ENCODE measurements at regions not wholly inside any gene's neighbourhood (a gene's known extent, or its start where the extent isn't known, plus 50 kb on each side); places are given as distances from the start of the nearest gene placed in this dataset.
A peak's percentile ranks its signal among the peaks of the same experiment; 100 is the strongest.

- H3K36me3 ChIP-seq (ENCODE audit: control insufficient read depth in 2 of 2, insufficient read depth in 1 of 2, low read length in 2 of 2), result no peaks in the 10 kb centered on the region
- CTCF ChIA-PET, result interaction anchor here (0.6 to 2.6 kb wide), 2 partner anchors 12 to 340 kb away, joined by 4 to 12 read pairs; no protein-coding TSS in a partner anchor
- POLR2A ChIA-PET, result no interaction called here
- H3K27ac ChIP-seq (ENCODE audit: extremely low read depth, low read depth, low read length), result no peak overlapping the region
- no peaks in the 10 kb centered on the region for H3K4me1 ChIP-seq (ENCODE audit: control insufficient read depth, insufficient read depth, low read length)
- no peaks in the 10 kb centered on the region for H3K9me3 ChIP-seq (ENCODE audit: control insufficient read depth, insufficient read depth, low read depth, low read length)
- TF ChIP-seq ZNF777 (tag by site-specific recombination; IDR thresholded peaks at IDR 0.05; ENCODE audit: borderline replicate concordance), result no peak
- TF ChIP-seq ZBTB17 (tag by site-specific recombination; IDR thresholded peaks at IDR 0.05), result peak; percentile 98
- TF ChIP-seq ZNF366 (tag by site-specific recombination; conservative IDR thresholded peaks at IDR 0.05), result 0 out of 2 replicates have a peak, but pooled peaks have one; percentile 15
- no peak overlapping the region for H3K4me3 ChIP-seq (ENCODE audit: low read depth, low read length)
Measured at GRCh38 chr9:113795811-113796392, 80.2 kb upstream of the ZNF618 start.

DNA sequence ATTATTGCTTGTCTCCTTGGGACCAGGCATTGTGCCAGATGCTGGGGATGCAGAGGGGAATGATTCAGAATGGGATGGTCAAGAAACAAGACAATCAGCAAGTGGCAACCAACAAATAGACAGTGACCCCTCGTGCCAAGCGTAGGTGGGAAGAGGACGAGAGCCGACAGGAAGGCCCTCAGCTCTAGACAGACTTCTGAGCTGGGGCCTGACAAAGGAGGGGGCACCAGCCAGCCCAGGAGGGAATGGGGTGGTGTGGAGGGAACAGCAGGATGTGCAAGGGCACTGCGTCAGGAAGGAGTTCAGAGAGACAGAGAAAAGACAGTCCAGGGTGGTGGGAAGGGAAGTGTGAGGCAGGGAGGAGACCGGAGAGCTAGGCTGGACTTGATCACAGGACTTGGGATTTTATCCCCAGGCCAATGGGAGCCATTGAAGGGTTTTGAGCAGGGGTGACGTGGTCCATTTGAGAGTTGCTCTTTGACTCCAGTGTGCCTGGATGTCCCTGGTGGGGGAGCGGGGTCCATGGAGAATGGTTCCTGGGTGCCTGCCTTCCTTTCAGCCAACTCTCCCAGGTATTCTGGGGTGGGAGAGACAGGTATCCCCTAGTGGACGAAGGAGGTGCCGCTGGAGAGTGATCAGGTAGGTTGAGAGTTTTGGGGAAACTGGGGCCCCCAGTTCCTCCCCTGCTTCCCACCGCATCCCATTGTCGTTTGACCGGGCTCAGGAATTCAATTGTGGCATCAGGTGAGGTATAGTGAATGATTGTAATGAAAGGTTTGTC, 79.3 kb upstream of the ZNF618 start:
- H3K4me3 ChIP-seq (ENCODE audit: low read depth, low read length), result no peak overlapping the region
- no peak for TF ChIP-seq ZNF214 (tag by site-specific recombination; IDR thresholded peaks at IDR 0.05; ENCODE audit: borderline replicate concordance)
- no peak for TF ChIP-seq REST (tag by site-specific recombination; IDR thresholded peaks at IDR 0.05)
- TF ChIP-seq ZNF623 (tag by site-specific recombination; IDR thresholded peaks at IDR 0.05), result 0 out of 2 replicates have a peak, but pooled peaks have one; percentile 20
- no peaks in the 10 kb centered on the region for H3K9me3 ChIP-seq (ENCODE audit: control insufficient read depth, insufficient read depth, low read depth, low read length)
- H3K4me1 ChIP-seq (ENCODE audit: control insufficient read depth, insufficient read depth, low read length), result no peaks in the 10 kb centered on the region
- ChIA-PET POLR2A (no interaction called here), CTCF (interaction anchor here (0.6 to 2.6 kb wide), 2 partner anchors 11 to 341 kb away, joined by 4 to 12 read pairs; no protein-coding TSS in a partner anchor)
- H3K36me3 ChIP-seq (ENCODE audit: control insufficient read depth in 2 of 2, insufficient read depth in 1 of 2, low read length in 2 of 2), result no peaks in the 10 kb centered on the region
- no peak overlapping the region for H3K27ac ChIP-seq (ENCODE audit: extremely low read depth, low read depth, low read length)

DNA sequence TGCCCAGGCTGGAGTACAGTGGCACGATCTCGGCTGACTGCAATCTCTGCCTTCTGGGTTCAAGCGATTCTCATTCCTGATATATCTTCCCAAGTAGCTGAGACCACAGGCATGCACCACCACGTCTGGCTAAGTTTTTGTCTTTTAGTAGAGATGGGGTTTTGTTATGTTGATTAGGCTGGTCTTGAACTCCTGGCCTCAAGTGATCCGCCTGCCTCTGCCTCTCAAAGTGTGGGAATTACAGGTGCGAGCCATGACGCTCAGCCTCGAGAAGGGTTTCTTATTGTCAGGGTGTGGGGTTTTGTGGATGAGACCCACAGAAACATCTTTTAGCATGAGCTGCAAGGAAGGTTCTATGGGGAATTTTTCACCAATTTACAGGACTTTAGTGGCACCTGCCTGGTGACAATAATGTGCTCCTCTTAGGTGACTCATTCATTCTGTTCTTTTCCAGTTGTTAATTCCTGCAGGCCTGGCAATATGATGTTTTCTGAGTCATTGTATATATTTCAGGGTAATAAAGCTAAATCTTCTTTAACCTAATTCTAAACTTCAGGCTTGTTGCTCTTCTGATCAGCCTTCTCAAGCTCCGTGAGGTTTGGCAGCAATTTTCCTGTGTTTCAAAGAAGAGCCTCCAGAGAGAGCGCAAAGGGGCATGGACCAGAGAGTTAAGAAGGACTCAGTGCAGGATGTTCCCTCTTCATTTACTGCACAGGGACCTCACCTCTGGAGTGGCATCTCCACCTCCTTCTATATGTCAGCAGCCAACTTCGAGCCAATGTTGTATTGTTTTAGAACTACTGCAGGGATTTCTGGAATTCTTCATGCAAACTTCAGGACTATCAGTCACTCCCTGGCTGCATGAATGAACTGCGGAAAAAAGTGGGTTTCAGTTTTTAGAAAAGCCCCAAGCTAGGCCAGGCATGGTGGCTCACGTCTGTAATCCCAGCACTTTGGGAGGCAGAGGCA, 77.8 kb upstream of the ZNF618 start:
- ChIA-PET POLR2A (no interaction called here), CTCF (interaction anchor here (0.6 to 2.6 kb wide), 6 partner anchors 9 to 310 kb away, joined by 3 to 12 read pairs (median 4); no protein-coding TSS in a partner anchor)
- TF ChIP-seq, protein P1, sequence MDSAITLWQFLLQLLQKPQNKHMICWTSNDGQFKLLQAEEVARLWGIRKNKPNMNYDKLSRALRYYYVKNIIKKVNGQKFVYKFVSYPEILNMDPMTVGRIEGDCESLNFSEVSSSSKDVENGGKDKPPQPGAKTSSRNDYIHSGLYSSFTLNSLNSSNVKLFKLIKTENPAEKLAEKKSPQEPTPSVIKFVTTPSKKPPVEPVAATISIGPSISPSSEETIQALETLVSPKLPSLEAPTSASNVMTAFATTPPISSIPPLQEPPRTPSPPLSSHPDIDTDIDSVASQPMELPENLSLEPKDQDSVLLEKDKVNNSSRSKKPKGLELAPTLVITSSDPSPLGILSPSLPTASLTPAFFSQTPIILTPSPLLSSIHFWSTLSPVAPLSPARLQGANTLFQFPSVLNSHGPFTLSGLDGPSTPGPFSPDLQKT (IDR thresholded peaks at IDR 0.05; ENCODE audit: borderline replicate concordance, low read depth, low read length), result no peak
- TF ChIP-seq FEZF1 (tag by site-specific recombination; IDR thresholded peaks at IDR 0.05) (peak; percentile 22; the same call in 1 of the 2 replicates), ZNF114 (tag by site-specific recombination; IDR thresholded peaks at IDR 0.05) (no peak), HOXD13 (CRISPR knock-in tag; IDR thresholded peaks at IDR 0.05; ENCODE audit: borderline replicate concordance) (no peak)
- no peaks in the 10 kb centered on the region for H3K36me3 ChIP-seq (ENCODE audit: control insufficient read depth in 2 of 2, insufficient read depth in 1 of 2, low read length in 2 of 2)
- H3K27ac ChIP-seq (ENCODE audit: extremely low read depth, low read depth, low read length), result no peak overlapping the region
- H3K4me1 ChIP-seq (ENCODE audit: control insufficient read depth, insufficient read depth, low read length), result no peaks in the 10 kb centered on the region
- no peak overlapping the region for H3K4me3 ChIP-seq (ENCODE audit: low read depth, low read length)
- H3K9me3 ChIP-seq (ENCODE audit: control insufficient read depth, insufficient read depth, low read depth, low read length), result no peaks in the 10 kb centered on the region
